GM21723 (cell line): ENCODE measurements at regions not wholly inside any gene's neighbourhood (a gene's known extent, or its start where the extent isn't known, plus 50 kb on each side); places are given as distances from the start of the nearest gene placed in this dataset.
"Not testable (repeated sequence)": the region's sequence is repeated elsewhere in the genome, so short reads cannot be mapped to it uniquely, and the experiment has no call there.

Source experiments
- ATAC-seq: cut with Tn5 transposase; IDR thresholded peaks from one replicate; pipeline ENCODE4 v1.9.1; 2021; ENCODE audit warnings: mild to moderate bottlenecking, moderate library complexity; ENCODE audit not compliant: unreplicated experiment

DNA sequence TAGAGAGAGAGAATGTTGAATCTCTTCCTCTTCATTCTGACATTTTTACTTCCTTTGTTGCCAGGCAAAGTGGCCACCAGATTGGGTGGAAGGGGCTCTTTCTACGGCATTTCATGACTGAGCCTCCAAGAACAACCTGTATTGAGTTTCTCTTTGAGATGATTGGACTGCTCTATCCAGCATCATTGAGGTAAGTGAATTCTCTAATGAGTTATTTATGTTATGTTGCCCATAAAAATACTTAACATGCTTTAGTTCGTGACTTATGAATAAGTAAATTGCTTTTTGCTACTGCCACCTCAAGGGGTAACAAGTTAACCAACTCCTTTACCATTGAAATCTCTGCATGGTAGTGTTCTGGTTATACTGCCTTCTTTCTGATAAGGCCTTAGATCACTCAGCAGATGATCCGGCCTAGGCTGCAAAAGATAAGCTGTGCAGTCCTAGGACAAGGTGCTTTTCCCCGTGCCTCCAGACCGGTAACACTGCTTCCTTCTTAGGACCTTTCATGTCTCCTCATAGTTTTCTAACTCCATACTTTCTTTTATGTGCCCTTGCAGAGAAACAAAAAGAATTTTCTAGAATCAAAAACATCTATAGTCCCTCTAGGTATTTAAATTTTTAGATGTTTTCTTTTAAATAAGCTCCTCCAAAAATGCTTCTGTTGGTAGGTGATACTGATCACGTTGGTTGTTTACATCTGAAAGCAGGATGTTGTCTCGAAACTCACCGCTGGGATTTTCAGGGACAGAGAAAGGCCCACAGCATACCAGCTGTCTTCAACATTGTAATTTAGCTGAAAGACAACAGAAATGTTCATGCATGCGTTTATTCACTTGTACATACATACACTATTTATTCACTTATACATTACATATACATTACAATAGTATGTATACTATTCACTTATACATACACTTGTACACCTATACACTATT, 157.1 kb upstream of the RBPJ start:
- no peak for ATAC-seq

DNA sequence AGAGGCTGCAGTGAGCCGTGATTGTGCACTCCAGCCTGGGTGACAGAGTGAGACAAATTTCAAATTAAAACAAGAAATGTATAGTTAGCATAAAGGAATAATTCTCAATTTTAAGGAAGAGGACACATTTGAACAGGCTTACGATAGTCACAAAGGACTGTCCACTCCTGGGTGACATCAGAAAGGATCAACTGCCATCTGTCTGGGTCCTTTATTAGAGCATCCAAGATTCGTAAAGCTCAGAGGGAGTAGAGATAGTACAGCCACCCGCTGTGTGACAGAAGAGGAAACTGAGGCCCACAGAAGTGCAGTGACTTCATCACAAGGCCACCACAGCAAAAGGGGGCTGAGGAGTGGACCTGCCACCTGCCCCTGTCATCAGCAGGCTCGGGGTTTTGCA, 149.3 kb upstream of the RBPJ start:
- ATAC-seq = no peak

DNA sequence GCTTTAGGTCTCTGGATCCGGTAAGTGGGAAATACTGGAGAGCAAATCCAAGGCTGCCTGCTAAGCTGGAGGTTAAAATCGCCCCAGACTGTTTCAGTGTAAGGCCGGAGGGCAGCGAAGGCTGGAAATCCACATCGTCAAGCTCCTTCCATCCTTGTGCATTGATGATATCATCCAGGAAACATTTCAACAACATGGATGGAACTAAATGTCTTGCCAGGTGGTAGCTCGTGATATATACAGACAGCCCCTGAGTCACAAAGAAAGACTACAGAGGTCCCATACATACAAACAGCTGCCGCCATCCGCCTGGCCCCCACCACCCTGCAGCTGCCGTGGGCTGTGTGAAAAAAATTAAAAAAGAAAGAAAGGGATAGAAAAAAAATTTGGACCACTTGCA, 148.9 kb upstream of the RBPJ start:
- ATAC-seq = no peak

DNA sequence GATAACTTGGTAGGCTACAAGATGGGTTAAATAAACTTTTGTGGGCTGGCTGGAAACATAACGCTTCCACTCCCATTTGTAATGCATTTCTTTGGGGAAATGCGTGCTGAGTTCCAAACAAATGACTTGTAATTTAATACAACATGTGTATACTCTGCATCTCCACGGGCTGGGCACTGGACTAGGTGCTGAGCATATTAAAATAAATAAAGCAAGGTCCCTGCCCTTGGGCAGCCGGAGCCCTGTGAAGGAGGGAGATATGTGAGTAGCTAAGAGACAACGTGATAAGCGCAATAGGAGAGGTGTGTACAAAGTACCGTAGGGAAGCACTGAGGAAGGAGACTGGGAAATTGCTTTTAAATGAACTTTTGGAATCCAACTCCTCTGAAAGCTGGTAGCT, 147.2 kb upstream of the RBPJ start:
- ATAC-seq = no peak

DNA sequence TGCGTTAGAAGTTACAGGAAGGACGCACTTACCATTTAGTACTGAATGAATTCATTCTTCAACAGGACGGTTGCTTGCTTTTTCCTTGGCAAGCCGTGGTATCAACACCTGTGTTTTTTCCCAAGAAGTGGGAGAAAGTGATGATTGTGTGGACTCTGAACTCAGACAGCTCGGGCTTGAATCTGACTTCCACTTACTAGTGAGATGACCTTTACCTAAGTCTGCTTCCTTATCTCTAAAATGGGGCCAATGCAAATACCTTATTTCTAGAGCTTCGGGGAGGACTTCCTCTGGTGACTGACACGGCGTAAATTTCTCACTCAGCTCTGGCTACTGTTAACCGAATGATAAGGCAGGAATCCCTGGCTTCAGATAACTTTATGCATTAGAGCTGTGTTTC, 146.8 kb upstream of the RBPJ start:
- no peak for ATAC-seq

DNA sequence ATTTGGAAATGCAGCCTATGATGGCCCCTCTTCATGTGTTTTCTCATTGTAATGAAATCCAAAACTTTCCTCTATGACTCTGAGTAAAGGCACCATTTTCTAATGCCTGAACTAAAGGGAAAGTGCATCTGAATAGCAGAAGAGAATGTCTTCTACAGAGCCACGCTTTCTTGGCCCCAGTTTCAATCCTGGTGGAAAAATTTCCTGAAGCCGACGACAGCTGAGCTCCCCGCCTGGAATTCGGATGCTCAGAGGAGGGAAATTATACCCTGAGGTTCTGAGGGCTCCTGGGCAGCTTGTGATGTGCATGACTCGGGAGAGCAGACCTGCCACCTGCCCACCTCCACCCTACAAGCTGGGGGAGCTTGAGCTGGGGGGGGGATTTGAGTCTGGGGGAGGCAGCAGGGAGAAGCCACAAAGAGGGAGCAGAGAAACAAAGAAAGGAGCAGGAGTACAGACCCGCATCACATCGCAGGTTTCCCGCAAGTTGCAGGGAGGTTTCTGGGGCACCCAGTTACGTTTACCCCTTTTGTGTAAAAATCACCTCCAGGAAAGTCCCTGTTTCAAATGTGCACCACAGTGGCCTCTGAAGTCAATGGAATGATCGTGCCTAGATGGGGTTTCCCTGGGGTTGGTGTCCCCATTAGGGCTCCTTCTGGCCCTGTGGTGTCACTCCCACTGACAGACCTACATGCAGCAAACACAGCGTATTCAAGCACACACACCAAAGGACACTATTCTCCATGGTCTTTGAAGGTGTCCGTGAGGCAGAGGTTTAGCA, 145.6 kb upstream of the RBPJ start:
- ATAC-seq = peak; percentile 61

DNA sequence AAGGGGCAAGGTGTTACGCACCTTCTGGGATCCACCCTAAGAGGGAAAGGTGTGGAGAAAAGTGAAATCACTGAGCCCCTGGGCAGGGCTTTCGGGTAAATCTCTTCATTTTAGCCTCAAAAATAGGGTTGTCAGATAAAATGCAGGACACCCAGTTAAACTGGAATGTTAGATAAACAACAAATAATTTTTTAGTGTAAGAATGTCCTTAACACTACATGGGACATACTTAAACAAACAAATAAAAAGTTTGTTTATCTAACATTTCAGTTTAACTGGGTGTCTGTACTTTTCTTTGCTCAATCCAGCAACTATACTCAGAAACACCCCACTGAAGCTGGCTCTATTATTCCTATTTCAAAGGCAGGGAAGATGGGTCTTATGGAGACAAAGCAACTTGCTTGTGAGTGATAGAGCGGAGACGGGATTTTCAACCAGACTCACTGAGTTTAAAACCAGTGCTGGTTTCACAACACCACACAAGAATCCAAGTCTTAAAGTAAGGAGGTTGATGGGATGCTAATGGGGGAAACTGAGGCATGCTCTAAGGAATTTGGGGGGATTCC, 144.8 kb upstream of the RBPJ start:
- ATAC-seq = no peak

DNA sequence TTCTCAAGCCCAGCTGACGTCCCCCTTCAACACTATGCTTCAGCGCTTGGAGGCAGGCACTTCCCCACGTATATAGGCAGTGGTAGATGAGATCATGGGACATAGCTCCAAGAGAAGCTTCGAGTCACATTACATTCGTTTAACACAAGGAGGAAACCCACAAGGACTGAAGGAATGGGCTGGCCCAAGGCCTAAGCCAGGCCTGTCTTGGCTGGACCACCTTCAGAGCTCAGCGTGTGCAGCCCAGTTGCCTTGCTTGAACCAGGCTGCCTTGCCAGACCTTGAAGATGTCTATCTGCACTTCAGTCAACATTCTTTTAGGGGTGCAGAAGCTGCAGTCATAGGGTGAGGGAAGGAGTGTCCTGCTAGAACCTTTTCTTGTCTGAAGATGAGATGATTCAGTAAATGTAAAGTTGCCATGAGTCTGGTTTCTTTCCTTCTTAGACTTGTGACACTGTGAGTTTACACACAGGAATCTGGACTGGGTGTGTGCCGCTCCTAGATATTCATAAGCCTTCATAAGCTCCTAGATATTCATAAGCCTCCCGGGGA, 144.1 kb upstream of the RBPJ start:
- ATAC-seq = no peak

DNA sequence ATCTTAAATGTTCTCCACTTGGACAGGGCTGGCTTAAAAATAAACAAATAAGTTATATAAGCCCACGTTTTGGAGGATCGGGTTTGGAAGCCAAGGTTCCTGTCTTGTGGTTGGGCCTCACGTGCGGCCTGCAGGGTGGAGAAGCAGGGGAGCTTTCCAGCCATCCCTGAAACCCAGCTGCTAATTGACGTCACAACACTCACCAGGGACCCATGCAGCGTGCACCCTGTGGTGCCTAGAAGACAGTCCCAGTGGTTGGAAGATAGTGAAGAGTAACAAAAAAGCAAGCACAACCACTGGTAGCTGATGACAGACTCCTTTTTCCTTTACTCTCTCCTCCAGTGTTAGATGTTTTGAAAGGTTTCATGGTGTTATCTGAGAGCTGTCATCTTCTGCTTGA, 142.0 kb upstream of the RBPJ start:
- ATAC-seq = peak; percentile 15

DNA sequence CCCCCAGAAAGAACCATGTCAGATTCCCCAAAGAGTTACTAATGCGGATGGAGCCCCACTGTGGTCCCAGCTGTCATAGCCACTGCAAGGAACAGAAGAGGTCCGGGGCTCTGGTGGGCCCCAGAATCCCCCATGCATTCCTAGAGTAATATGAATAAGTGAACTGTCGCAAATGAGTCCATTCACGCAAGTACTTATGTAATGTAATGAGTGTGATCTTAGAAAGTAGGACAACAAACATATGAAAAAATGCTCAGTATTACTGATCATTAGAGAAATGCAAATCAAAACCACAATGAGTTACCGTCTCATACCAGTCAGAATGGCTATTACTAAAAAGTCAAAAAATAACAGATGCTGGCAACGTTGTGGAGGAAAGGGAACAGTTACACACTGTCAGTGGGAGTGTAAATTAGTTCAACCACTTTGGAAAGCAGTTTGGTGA, 141.5 kb upstream of the RBPJ start:
- ATAC-seq = peak; percentile 80

DNA sequence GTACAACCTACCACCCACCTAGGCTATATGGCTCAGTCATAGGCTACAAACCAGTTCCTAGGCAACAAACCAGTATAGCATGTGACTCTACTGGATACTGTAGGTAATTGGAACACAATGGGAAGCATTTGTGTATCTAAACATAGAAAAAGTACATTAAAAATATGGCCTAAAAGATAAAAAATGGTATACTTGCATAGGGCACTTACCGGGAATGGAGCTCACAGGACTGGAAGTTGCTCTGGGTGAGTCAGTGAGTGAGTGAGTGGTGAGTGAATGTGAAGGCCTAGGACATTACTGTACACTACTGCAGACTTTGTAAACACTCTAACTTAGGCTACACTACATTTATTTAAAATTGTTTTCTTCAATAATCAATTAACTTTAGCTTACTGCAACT, 139.2 kb upstream of the RBPJ start:
- no peak for ATAC-seq

DNA sequence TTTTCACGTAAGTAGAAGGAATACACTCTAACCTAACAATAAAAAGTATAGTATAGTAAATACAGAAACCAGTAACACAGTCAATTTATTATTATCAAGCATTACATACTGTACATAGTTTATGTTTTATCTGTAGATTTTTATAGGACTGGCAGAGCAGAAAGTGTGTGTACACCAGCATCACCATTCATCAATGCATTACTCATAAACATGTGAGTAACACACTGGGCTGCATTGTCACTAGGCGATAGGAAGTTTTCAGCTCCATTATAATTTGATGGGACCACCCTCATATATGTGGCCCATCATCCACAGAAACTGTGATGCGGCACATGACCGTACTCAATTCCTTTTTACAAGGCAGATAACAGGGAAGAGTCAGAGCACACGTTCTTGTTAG, 137.8 kb upstream of the RBPJ start:
- no peak for ATAC-seq

DNA sequence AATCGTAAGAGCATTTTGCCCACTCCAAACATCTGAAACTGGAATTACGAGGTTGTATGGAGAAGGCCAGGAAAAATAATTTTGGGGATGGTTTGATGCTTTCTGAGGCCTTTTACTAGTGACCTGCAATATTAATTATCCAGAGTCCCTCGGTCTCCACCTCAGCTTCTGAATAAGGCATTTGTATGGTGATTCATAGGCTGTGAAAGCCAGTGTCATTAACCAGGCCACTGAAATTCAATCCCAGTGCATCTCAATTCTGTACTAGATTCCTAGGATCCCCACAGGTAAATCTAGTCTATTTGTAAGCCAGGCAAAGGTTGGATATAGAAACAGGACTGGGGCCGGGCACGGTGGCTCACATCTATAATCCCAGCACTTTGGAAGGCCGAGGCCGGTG, 135.4 kb upstream of the RBPJ start:
- ATAC-seq = no peak

DNA sequence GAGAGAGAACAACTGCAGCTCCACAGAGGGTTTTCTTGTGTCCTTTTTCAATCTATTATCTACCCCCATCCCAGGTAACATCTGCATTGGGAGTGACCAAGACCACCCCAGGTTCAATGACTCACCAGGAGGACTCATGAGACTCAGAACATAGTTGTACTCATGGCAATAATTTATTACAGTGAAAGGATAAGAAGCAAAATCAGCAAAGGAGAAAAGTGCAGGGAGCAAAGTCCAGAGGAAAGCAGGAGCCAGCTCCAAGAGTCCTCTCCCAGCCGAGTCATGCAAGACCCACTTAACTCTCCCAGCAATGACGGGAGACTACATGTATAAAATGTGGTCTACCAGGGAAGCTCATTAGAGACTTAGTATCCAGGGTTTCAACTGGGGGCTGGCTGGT, 129.5 kb upstream of the RBPJ start:
- ATAC-seq = no peak

DNA sequence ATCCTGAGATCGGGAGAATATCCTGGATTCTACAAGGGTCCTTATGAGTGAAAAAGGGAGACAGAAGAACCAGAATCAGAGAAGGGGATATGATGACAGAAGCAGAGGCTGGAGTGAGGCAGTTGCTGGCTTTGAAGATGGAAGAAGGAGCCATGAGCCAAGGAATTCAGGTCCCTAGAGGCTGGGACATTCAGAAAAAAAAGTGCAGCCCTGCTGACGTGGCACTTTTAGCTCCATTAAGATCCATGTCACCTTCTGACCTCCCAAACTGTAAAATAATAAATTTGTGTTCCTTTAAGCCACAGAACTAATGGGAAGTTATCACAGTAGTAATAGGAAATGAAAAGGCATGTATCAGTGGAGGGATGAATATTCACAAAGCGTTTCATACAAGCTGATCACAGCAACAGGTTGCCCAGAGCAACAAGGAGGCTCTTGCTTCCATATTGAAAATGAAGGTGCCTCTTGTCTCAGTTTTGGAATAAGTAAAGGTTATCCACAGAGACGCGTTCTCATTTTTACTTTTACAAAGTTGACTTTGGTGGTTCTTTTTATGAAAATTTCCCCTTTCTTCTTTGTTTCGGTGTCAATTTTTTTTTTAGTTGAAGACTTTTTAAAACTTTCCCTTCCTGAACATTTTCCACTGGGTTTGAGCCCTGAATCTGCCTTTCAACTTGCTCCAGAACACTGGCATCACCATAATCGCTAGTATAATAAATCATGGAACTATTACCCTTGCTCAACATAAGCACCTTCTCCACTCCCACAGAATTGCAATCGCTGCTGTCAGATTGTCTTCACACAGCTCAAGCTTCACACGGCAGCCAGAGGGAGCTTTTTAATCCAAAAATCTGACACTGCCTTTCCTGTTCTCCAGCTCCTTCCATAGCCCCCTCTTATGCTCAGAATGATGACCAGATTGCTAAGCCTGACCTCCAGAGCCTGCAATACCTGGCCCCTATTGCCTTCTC, 127.6 kb upstream of the RBPJ start:
- peak; percentile 50 for ATAC-seq

DNA sequence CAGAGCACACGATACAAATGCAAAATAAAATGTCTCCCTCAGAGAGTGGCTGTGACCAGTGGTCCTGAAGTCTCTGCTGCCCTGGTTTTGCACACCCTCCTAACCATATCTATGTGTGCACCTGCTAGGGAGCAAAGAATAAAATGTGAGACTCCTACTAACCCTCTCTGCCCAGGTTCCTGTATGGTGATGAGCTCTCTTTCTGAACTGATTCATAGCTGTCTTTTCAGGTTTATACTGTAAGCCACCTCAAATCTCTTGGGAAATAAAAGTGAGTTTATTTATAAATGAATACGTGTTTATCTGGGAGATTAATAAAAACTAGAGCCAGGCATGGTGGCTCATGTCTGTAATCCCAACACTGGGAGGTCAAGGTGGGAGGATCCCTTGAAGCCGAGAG, 126.0 kb upstream of the RBPJ start:
- peak; percentile 43 for ATAC-seq

DNA sequence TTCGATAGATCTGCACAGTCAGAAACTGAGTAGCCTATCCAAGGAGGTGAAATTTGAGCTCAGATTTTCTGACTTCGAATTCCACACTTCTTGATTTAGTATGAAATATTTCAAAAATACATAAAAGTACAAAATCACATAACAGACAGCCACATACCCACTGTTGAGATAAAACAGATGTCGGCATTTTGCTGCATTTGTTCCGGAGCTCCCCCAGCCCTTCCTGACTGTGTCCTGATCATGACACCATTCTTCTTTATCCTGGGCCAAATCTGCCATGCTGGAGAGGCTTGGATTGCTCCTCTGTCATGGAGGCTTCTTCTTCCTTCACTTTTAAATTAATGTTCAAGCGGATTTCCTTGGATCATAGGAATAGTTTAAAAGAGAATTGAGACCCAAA, 124.2 kb upstream of the RBPJ start:
- ATAC-seq = no peak

DNA sequence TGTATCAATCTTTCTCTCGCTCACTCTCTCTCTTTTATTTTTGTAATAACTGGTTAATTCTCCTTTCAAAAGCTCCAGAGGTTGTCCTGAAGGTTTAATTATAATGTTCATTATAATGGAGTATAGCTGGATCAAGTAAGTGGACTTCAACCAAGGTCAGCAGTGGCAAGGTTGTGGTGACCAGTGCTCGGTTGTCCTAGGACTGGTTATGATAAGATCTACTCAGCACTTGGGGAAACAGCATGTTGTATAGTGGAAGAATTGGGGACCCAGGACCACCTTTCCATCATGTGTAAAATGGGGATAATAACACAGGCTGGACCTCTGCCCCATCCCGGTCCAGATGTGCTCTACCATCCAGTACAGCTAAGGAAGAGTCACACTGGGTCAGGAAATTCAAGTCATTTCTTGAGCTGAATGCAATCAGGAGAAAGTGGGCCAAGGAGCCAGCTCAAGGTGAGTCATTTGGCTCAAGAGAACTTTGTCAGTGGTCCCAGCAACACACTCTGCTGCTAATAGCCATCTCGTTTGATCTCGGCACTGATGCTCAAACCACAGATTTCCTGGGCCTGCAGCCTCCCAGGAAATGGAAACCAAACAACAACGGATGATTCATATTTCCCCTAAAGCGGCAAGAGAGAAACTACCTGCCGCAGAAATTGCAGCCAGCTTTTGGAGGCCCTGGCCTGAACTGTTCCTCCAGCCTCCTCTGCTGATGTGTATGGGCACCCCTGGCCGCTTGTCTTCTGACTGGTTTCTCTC, 123.6 kb upstream of the RBPJ start:
- ATAC-seq = peak; percentile 85

DNA sequence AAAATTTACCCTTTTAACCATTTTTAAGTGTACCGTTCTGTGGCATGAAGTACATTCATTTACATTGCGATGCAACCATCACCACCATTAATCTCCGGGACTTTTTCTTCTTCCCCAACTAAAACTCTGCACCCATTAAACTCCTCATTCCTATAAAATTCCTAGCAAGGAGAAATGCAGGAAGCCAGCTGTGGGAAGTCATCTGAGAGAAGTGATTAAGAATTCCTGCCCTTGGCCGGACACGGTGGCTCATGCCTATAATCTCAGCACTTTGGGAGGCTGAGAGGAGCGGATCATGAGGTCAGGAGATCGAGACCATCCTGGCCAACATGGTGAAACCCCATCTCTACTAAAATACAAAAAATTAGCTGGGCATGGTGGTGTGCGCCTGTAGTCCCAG, 121.9 kb upstream of the RBPJ start:
- ATAC-seq = not testable (repeated sequence)

DNA sequence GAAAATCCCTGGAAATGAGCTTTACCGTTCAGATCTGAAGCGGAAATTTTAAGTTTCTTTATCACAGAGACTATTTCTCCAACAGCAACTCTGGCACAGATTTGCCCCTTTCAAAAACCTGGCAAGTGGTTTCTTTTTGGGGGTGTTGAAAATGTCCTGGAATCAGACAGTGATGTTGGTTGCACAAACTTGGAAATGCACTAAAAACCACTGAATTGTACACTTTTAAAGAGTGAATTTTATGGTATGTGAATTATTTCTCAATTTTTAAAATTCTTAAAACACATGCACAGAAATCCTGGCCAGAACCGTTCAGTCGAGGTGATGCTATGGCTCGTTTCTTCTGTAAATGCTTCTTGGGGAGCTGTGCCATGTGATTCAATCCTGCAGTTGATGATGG, 121.2 kb upstream of the RBPJ start:
- no peak for ATAC-seq
